ENCODE measurements at regions not wholly inside any gene's neighbourhood (a gene's known extent, or its start where the extent isn't known, plus 50 kb on each side); places are given as distances from the start of the nearest gene placed in this dataset.

DNA sequence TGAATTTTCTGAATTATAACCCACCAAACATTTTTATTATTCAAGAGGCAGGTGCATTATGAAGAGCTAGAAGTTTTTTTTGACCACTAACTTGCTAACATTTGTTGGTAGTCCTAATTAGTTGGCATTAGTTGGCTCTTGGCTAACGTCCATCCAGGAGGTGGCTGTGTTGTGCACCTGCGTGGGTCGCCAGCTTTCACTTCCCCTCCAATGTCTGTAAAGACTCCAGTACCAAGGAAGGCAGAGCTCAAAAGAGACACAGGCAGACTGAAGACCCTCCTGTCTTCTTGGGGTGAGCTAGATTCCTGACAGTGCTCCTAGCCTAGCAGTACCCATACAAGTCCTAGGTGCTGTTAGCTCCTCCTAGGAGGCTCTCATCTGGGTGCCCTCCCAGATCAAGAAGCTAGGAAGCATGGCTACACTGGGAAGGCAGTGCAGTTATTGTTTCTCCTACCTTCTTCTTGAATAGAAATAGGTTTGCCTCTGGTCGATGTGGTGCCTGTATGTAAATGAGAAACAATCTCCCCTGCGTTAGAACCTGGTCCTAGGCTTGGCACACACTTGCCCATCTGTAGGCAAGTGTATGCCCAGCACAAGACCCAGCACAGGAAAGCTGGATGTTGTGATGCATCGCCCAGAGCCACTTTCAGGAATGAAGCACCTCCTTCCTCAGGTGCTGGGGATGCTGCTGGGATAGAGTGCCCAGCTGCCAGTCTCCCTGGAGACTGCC lies 190.9 kb downstream of the ICE1 start:
- no peaks in the 10 kb centered on the region for H3K79me2 ChIP-seq (ENCODE audit: control insufficient read depth in 1 of 2, insufficient read depth in 2 of 2, low read length in 2 of 2)
- TF ChIP-seq HDAC2 (IDR thresholded peaks at IDR 0.05; ENCODE audit: borderline replicate concordance in 1 of 2, low read depth in 2 of 2, low read length in 2 of 2): no peak
- TF ChIP-seq SP2 (IDR thresholded peaks at IDR 0.05; ENCODE audit: low read length): no peak
- no peak for TF ChIP-seq BCL11A (IDR thresholded peaks at IDR 0.05; ENCODE audit: low read depth in 2 of 2, low read length in 2 of 2)
- TF ChIP-seq NANOG (IDR thresholded peaks at IDR 0.05; ENCODE audit: insufficient read depth, low read depth, low read length, poor library complexity, severe bottlenecking): no peak
- TF ChIP-seq CBX5 (IDR thresholded peaks at IDR 0.05; ENCODE audit: low read depth, low read length): no peak
- TF ChIP-seq POU5F1 (IDR thresholded peaks at IDR 0.05; ENCODE audit: low read depth, low read length): no peak
- TF ChIP-seq JUN (IDR thresholded peaks at IDR 0.05; ENCODE audit: low read depth, low read length): no peak
- no peak for TF ChIP-seq RNF2 (IDR thresholded peaks at IDR 0.05; ENCODE audit: borderline replicate concordance, low read depth, low read length, missing control alignments, poor library complexity, severe bottlenecking)
- TF ChIP-seq KDM1A (IDR thresholded peaks at IDR 0.05; ENCODE audit: borderline replicate concordance, low read length): no peak
- no peak for TF ChIP-seq RBBP5 (IDR thresholded peaks at IDR 0.05; ENCODE audit: borderline replicate concordance, low read depth, low read length)
- TF ChIP-seq KDM4A (IDR thresholded peaks at IDR 0.05; ENCODE audit: low read depth, low read length, severe bottlenecking): no peak
- TF ChIP-seq CHD1 (IDR thresholded peaks at IDR 0.05; ENCODE audit: low read depth, low read length): no peak
- no peak for TF ChIP-seq FOSL1 (IDR thresholded peaks at IDR 0.05; ENCODE audit: insufficient read depth, low read depth, low read length)

More for the DNA sequence above, 190.9 kb downstream of the ICE1 start:
- Histone ChIP-seq H2AK5ac (ENCODE audit: low read depth, low read length) (no peak overlapping the region), H4K91ac (replicated peaks; ENCODE audit: insufficient read length, low read length) (no peak overlapping the region), H3K27me3 (replicated peaks in 1 of 4; ENCODE audit: control insufficient read depth in 3 of 4, extremely low read depth in 1 of 4, insufficient read depth in 3 of 4, low read length in 3 of 4) (no peaks in the 10 kb centered on the region), H3K4ac (replicated peaks; ENCODE audit: insufficient read length, low read depth, low read length) (no peak overlapping the region), H2BK15ac (ENCODE audit: low read length) (no peak overlapping the region), H3K4me1 (replicated peaks in 1 of 4; ENCODE audit: control insufficient read depth in 3 of 4, insufficient read depth in 4 of 4, low read length in 3 of 4) (no peaks in the 10 kb centered on the region), H3K18ac (ENCODE audit: extremely low read depth, low read length) (no peak overlapping the region), H2BK120ac (replicated peaks; ENCODE audit: low read depth, low read length) (no peak overlapping the region), H3K27ac (ENCODE audit: low read depth, low read length) (no peak overlapping the region), H4K20me1 (replicated peaks in 1 of 2; ENCODE audit: control insufficient read depth in 1 of 2, insufficient read depth in 2 of 2, low read length in 2 of 2) (no peaks in the 10 kb centered on the region), H2AFZ (ENCODE audit: low read length) (no peak overlapping the region), H3K9ac (replicated peaks in 1 of 4; ENCODE audit: extremely low read depth in 1 of 4, low read depth in 3 of 4, low read length in 3 of 4) (no peak overlapping the region), H3K36me3 (ENCODE audit: control insufficient read depth in 2 of 4, insufficient read depth in 4 of 4, low read length in 3 of 4) (no peaks in the 10 kb centered on the region), H4K8ac (ENCODE audit: extremely low read depth, insufficient read depth, low read length) (no peak overlapping the region), H3K56ac (replicated peaks; ENCODE audit: insufficient read length, low read depth, low read length) (no peak overlapping the region), H3K4me2 (ENCODE audit: insufficient read depth in 1 of 2, low read depth in 2 of 2, low read length in 2 of 2) (no peak overlapping the region), H3K14ac (ENCODE audit: insufficient read length) (no peak overlapping the region), H3K9me3 (ENCODE audit: insufficient read depth in 2 of 2, low read depth in 1 of 2, low read length in 1 of 2) (no peaks in the 10 kb centered on the region; a peak in 1 of 4 replicates), H3K23ac (ENCODE audit: insufficient read length) (no peak overlapping the region), H2BK20ac (ENCODE audit: low read length) (no peak overlapping the region), H3K79me1 (ENCODE audit: low read depth, low read length) (no peaks in the 10 kb centered on the region), H3K23me2 (ENCODE audit: low read depth, low read length) (no peaks in the 10 kb centered on the region), H2BK12ac (ENCODE audit: low read depth, low read length) (no peak overlapping the region), H3K4me3 (ENCODE audit: extremely low read depth in 1 of 4, insufficient read depth in 2 of 4, low read depth in 3 of 4, low read length in 4 of 4) (no peak overlapping the region), H2BK5ac (ENCODE audit: low read depth, low read length) (no peak overlapping the region), H4K5ac (ENCODE audit: insufficient read length, low read depth, low read length) (no peak overlapping the region)
- ChIA-PET CTCF (ENCODE audit: partially characterized antibody) (interaction anchor here (0.6 to 1.4 kb wide), 3 partner anchors 11 to 268 kb away, joined by 3 to 5 read pairs (median 4); no protein-coding TSS in a partner anchor), POLR2A (ENCODE audit: partially characterized antibody) (no interaction called here)
- WGBS, 2 experiments (ENCODE audit: extremely low coverage in 1 of 2, insufficient coverage in 1 of 2, insufficient read length in 1 of 2, insufficient replicate concordance in 2 of 2, low coverage in 1 of 2, low lambda C conversion rate in 2 of 2, missing lambda C conversion rate in 1 of 2): 93% methylated on average over 6 of the region's 6 CpGs; no CpG with 5 or more reads in 1 of the 2 experiments
- DNase-seq (ENCODE audit: low read depth in 1 of 2, low spot score in 2 of 2) (no peak), FAIRE-seq (no peak)

Data from H1 (cell line).